ENCODE measurements at regions not wholly inside any gene's neighbourhood (a gene's known extent, or its start where the extent isn't known, plus 50 kb on each side); places are given as distances from the start of the nearest gene placed in this dataset.

DNA sequence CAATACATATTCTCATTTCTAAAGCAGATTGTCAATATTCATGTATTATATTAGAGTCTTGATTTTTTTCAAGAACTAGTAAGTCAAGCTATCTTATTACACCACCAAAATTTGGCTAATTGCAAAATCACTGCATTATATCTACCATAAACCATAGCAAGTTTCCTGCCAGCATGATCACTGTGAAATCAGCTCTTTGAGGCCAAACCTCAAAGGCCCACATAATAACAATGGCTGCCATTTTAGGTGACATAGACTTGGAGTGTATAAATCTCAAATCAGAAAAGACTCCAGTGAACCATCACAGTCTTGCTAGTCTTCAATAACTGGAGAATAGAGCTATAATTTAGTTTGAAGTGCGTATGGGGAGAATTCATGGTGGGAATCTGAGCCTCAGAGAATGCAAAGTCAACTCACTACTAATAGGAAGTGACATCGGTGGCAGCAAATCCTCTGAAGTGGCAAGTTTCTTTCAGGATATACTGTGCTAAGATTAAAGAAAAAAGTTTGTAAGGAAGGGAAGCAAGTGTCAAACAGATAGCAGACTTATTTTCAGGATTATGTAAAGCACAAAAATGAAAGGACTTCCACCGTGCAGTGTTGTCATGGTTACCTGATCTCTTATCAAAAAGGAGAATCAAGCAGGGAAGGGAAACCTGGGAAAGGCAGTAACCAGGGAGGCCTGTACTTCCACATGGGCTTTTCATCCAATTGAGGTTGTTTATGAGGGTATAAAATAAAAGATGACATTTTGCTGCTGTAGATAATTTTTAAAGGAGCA, 117.4 kb upstream of the FNDC3A start:
- Histone ChIP-seq H3K4me3 (ENCODE audit: low read depth in 1 of 2, low read length in 2 of 2) (no peak overlapping the region), H3K9ac (ENCODE audit: low read depth in 1 of 2, low read length in 2 of 2) (no peak overlapping the region), H3K4me1 (ENCODE audit: control insufficient read depth in 1 of 2, insufficient read depth in 2 of 2, low read length in 2 of 2) (peaks cover 0 to 21% of the 10 kb centered on the region in 2 donors), H3K9me3 (ENCODE audit: control insufficient read depth in 1 of 2, low read length in 2 of 2) (no peaks in the 10 kb centered on the region), H3K36me3 (ENCODE audit: control insufficient read depth in 1 of 2, insufficient read depth in 2 of 2, low read length in 2 of 2) (no peaks in the 10 kb centered on the region), H3K27me3 (ENCODE audit: control insufficient read depth in 1 of 2, insufficient read depth in 2 of 2, low read length in 2 of 2) (no peaks in the 10 kb centered on the region), H3K27ac (ENCODE audit: low read depth, low read length) (no peak overlapping the region)

DNA sequence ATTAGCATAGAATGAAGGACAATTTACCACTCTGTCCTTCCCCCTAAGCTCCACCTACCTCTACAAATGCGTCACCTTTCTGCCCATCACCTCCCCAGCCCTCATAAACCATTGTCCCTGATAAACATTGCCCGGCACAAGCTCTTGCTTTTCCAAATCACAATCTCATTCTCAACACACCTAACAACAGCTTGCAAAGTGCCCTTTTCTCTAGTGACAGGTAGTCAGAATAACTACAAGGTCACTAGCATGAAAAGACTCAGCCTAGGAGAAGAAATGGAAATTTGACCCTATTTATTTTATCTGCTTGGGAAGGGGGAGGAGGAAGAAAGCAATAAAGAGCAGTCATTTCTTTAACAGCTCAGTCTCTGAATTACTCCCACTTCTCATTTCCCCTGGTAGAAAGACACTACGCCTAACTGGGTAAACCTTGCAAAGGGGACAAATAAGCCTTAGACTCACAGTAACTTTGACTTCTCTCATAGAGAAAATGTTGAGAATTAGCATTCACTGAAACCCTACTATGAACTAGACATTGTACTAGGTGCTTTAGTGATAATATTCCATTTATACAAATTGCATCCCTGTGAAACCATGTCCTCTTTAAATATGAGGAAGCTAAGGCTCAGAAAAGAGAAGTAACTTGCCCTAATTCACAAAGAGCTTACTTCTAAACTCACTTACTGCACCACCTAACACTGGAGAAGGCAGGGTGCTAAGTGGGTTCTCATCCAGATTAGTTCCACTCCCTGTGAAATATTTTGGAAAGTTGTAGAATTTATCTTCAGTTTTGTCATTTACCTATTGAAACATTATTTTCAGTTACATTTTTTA, 116.2 kb upstream of the FNDC3A start:
- Histone ChIP-seq H3K36me3 (ENCODE audit: control insufficient read depth in 1 of 2, insufficient read depth in 2 of 2, low read length in 2 of 2) (no peaks in the 10 kb centered on the region), H3K27me3 (ENCODE audit: control insufficient read depth in 1 of 2, insufficient read depth in 2 of 2, low read length in 2 of 2) (no peaks in the 10 kb centered on the region), H3K27ac (ENCODE audit: low read depth, low read length) (no peak overlapping the region), H3K9me3 (ENCODE audit: control insufficient read depth in 1 of 2, low read length in 2 of 2) (no peaks in the 10 kb centered on the region), H3K9ac (ENCODE audit: low read depth in 1 of 2, low read length in 2 of 2) (no peak overlapping the region), H3K4me3 (ENCODE audit: low read depth in 1 of 2, low read length in 2 of 2) (peak overlapping the region in 1 of 2 donors; percentile 13), H3K4me1 (ENCODE audit: control insufficient read depth in 1 of 2, insufficient read depth in 2 of 2, low read length in 2 of 2) (peaks cover 0 to 21% of the 10 kb centered on the region in 2 donors)

DNA sequence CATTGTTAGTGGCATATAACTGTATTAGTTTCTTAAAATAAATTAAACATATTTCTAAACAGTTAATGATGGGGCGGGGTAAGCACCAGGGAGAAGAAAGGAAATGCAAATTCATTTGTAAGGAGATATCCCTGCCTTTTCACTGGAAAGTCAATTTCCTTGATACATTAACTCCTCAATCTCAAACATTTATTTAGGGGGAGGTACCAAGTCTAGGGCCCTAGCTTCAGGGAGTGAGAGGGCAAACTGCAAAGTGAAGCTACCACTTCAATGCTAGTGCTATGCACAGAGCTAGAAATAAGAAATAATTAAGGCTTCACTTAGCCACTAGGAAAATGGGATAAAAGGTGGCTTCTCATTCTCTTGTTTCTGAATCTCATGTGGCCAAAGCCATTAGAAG, 115.3 kb upstream of the FNDC3A start:
- no peaks in the 10 kb centered on the region for H3K36me3 ChIP-seq (ENCODE audit: control insufficient read depth in 1 of 2, insufficient read depth in 2 of 2, low read length in 2 of 2)
- no peaks in the 10 kb centered on the region for H3K9me3 ChIP-seq (ENCODE audit: control insufficient read depth in 1 of 2, low read length in 2 of 2)
- no peak overlapping the region for H3K4me3 ChIP-seq (ENCODE audit: low read depth in 1 of 2, low read length in 2 of 2)
- H3K9ac ChIP-seq (ENCODE audit: low read depth in 1 of 2, low read length in 2 of 2) = no peak overlapping the region
- no peaks in the 10 kb centered on the region for H3K27me3 ChIP-seq (ENCODE audit: control insufficient read depth in 1 of 2, insufficient read depth in 2 of 2, low read length in 2 of 2)
- no peak overlapping the region for H3K27ac ChIP-seq (ENCODE audit: low read depth, low read length)
- peaks cover 0 to 21% of the 10 kb centered on the region in 2 donors for H3K4me1 ChIP-seq (ENCODE audit: control insufficient read depth in 1 of 2, insufficient read depth in 2 of 2, low read length in 2 of 2)

DNA sequence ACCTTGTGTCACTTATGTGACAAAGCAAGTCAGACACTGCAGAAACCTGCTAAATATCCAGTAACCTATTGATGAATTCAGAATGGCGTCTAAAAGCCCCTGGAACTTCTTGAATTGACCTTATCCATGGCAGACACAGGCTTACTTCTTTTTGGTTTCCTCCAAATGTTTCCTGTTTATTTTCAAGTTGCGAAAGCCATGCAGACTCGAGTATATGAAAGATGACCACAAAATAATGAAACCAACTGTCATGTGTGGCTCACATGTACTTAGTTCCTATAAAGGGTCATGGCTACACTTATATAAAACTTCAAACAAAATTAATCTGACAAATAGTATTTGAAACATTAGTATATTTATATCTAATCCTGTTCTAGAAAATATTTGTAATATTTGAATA, 113.1 kb upstream of the FNDC3A start:
- Histone ChIP-seq H3K36me3 (ENCODE audit: control insufficient read depth in 1 of 2, insufficient read depth in 2 of 2, low read length in 2 of 2) (no peaks in the 10 kb centered on the region), H3K27ac (ENCODE audit: low read depth, low read length) (no peak overlapping the region), H3K4me3 (ENCODE audit: low read depth in 1 of 2, low read length in 2 of 2) (no peak overlapping the region), H3K4me1 (ENCODE audit: control insufficient read depth in 1 of 2, insufficient read depth in 2 of 2, low read length in 2 of 2) (peaks cover 0 to 18% of the 10 kb centered on the region in 2 donors), H3K9ac (ENCODE audit: low read depth in 1 of 2, low read length in 2 of 2) (no peak overlapping the region), H3K27me3 (ENCODE audit: control insufficient read depth in 1 of 2, insufficient read depth in 2 of 2, low read length in 2 of 2) (no peaks in the 10 kb centered on the region), H3K9me3 (ENCODE audit: control insufficient read depth in 1 of 2, low read length in 2 of 2) (no peaks in the 10 kb centered on the region)

DNA sequence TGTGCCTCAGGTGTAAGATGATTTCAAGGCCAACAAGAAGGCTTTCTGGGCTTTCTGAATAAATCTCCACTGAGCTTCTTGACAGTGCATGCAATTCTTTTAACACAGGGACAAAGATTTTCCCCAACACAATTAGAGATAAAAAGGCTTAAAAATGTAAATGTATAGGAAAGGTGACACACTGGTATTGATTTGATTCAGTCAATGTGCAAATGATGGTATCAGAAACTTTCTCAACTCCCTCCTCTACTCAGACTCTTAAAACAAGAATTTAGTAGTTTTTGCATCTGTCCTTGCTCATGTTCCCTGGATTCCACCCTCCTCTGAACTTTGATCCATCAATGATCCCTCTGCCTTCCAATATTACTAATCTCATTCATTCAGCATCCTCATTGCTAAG, 111.6 kb upstream of the FNDC3A start:
- Histone ChIP-seq H3K27me3 (ENCODE audit: control insufficient read depth in 1 of 2, insufficient read depth in 2 of 2, low read length in 2 of 2) (no peaks in the 10 kb centered on the region), H3K9ac (ENCODE audit: low read depth in 1 of 2, low read length in 2 of 2) (no peak overlapping the region), H3K36me3 (ENCODE audit: control insufficient read depth in 1 of 2, insufficient read depth in 2 of 2, low read length in 2 of 2) (no peaks in the 10 kb centered on the region), H3K4me1 (ENCODE audit: control insufficient read depth in 1 of 2, insufficient read depth in 2 of 2, low read length in 2 of 2) (peaks cover 0 to 7% of the 10 kb centered on the region in 2 donors), H3K9me3 (ENCODE audit: control insufficient read depth in 1 of 2, low read length in 2 of 2) (no peaks in the 10 kb centered on the region), H3K27ac (ENCODE audit: low read depth, low read length) (no peak overlapping the region), H3K4me3 (ENCODE audit: low read depth in 1 of 2, low read length in 2 of 2) (no peak overlapping the region)

DNA sequence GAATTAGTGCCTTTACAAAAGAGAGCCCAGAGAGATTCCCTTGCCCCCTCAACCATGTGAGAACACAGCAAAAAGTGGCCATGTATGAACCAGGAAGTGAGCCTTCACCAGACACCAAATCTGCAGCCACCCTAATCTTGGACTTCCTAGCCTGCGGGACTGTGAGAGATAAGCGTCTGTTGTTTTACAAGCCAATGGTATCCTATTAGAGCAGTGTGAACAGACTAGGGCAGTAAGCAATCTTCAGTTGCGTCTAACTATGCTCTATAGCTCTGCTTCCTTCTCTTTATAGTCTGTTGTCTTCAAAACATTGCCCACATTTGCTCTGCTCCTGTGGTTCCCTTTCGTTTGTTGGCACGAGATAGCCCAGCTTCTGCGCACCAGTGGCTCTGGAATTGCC, 109.5 kb upstream of the FNDC3A start:
- Histone ChIP-seq H3K36me3 (ENCODE audit: control insufficient read depth in 1 of 2, insufficient read depth in 2 of 2, low read length in 2 of 2) (no peaks in the 10 kb centered on the region), H3K9me3 (ENCODE audit: control insufficient read depth in 1 of 2, low read length in 2 of 2) (no peaks in the 10 kb centered on the region), H3K27me3 (ENCODE audit: control insufficient read depth in 1 of 2, insufficient read depth in 2 of 2, low read length in 2 of 2) (no peaks in the 10 kb centered on the region), H3K4me1 (ENCODE audit: control insufficient read depth in 1 of 2, insufficient read depth in 2 of 2, low read length in 2 of 2) (no peaks in the 10 kb centered on the region), H3K9ac (ENCODE audit: low read depth in 1 of 2, low read length in 2 of 2) (no peak overlapping the region), H3K27ac (ENCODE audit: low read depth, low read length) (no peak overlapping the region), H3K4me3 (ENCODE audit: low read depth in 1 of 2, low read length in 2 of 2) (no peak overlapping the region)

DNA sequence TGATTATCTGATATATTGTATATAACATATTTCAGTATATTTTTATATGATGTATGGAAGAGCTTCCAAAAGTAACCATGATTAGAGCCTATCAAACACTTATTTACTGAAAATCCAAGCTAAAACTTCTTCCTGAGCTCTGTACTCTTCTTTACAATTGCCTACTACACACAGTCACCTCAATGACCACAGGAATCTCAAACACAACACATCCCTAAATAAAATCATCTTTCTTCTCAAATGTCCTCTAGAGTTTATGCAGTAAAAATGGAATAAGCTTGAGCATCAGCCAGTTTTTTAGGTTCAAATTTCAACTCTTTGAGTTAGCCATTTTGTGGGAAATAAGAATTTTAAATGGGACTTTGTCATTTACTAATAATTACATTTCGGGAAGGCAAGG, 102.6 kb upstream of the FNDC3A start:
- no peaks in the 10 kb centered on the region for H3K9me3 ChIP-seq (ENCODE audit: control insufficient read depth in 1 of 2, low read length in 2 of 2)
- no peak overlapping the region for H3K9ac ChIP-seq (ENCODE audit: low read depth in 1 of 2, low read length in 2 of 2)
- H3K4me1 ChIP-seq (ENCODE audit: control insufficient read depth in 1 of 2, insufficient read depth in 2 of 2, low read length in 2 of 2) = peaks cover 0 to 7% of the 10 kb centered on the region in 2 donors
- H3K36me3 ChIP-seq (ENCODE audit: control insufficient read depth in 1 of 2, insufficient read depth in 2 of 2, low read length in 2 of 2) = no peaks in the 10 kb centered on the region
- H3K27ac ChIP-seq (ENCODE audit: low read depth, low read length) = no peak overlapping the region
- peaks cover 3 to 10% of the 10 kb centered on the region in 2 donors for H3K27me3 ChIP-seq (ENCODE audit: control insufficient read depth in 1 of 2, insufficient read depth in 2 of 2, low read length in 2 of 2)
- no peak overlapping the region for H3K4me3 ChIP-seq (ENCODE audit: low read depth in 1 of 2, low read length in 2 of 2)

DNA sequence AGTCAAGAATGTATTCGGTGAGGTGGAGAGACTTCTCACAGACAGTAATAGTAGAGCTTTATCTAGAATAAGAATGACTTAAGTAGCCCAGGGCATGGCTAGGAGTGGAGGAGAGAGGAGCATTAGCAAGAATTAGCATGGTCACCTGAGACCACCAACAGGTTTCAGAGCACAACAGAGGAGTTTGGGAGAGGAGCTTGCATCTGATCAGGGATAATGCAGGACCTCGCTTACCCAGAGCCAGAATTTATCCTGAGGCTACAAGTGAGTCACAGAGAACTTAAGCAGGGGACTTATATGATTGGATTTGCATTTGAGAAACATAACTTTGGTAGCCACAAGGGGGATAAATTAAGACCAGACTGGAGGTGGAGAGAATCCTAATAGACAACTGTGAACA, 102.1 kb upstream of the FNDC3A start:
- Histone ChIP-seq H3K4me3 (ENCODE audit: low read depth in 1 of 2, low read length in 2 of 2) (no peak overlapping the region), H3K9me3 (ENCODE audit: control insufficient read depth in 1 of 2, low read length in 2 of 2) (no peaks in the 10 kb centered on the region), H3K36me3 (ENCODE audit: control insufficient read depth in 1 of 2, insufficient read depth in 2 of 2, low read length in 2 of 2) (no peaks in the 10 kb centered on the region), H3K27ac (ENCODE audit: low read depth, low read length) (no peak overlapping the region), H3K4me1 (ENCODE audit: control insufficient read depth in 1 of 2, insufficient read depth in 2 of 2, low read length in 2 of 2) (peaks cover 0 to 7% of the 10 kb centered on the region in 2 donors), H3K9ac (ENCODE audit: low read depth in 1 of 2, low read length in 2 of 2) (no peak overlapping the region), H3K27me3 (ENCODE audit: control insufficient read depth in 1 of 2, insufficient read depth in 2 of 2, low read length in 2 of 2) (peaks cover 3 to 10% of the 10 kb centered on the region in 2 donors)

DNA sequence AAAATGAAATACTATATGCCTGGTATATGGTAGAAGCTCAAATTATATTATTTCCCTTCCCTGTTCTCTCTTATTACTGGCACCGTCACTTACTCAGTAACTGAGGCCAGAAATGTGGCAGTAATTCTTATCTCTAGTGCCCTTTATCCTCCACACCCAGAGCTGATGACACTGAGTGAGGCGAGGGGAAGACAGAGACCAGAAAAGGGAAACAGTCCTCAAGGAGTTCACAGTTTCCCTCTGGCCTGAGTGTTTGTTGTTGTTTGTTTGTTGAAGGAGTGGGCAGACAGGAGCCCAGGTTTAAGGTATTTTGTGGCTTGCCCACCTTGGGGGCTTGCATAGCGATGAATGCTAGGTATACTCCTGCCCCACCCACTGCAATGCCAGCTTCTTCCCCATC, 101.5 kb upstream of the FNDC3A start:
- Histone ChIP-seq H3K4me1 (ENCODE audit: control insufficient read depth in 1 of 2, insufficient read depth in 2 of 2, low read length in 2 of 2) (peaks cover 0 to 7% of the 10 kb centered on the region in 2 donors), H3K9ac (ENCODE audit: low read depth in 1 of 2, low read length in 2 of 2) (no peak overlapping the region), H3K27ac (ENCODE audit: low read depth, low read length) (no peak overlapping the region), H3K36me3 (ENCODE audit: control insufficient read depth in 1 of 2, insufficient read depth in 2 of 2, low read length in 2 of 2) (no peaks in the 10 kb centered on the region), H3K9me3 (ENCODE audit: control insufficient read depth in 1 of 2, low read length in 2 of 2) (no peaks in the 10 kb centered on the region), H3K4me3 (ENCODE audit: low read depth in 1 of 2, low read length in 2 of 2) (no peak overlapping the region), H3K27me3 (ENCODE audit: control insufficient read depth in 1 of 2, insufficient read depth in 2 of 2, low read length in 2 of 2) (peaks cover 3 to 10% of the 10 kb centered on the region in 2 donors)

DNA sequence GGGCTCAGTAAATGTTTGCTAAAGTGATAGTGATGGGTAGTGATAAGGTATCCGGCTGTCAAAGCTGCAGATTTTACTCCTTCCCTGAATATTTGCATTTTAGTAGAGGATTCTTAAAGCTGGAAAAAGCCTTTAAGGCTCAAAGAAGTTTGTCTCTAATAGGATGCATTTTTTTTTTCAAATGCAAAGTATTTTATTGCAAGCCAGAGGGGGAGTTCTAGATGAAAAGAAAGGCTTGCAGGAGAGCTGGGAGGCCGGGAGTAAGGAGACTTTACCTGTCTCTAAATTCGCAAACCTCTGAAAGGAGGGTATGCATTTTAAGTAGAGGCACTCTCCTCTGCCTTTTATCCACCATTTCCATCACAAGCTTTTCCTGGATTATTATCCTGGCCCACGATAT, 100.7 kb upstream of the FNDC3A start:
- Histone ChIP-seq H3K9me3 (ENCODE audit: control insufficient read depth in 1 of 2, low read length in 2 of 2) (no peaks in the 10 kb centered on the region), H3K9ac (ENCODE audit: low read depth in 1 of 2, low read length in 2 of 2) (no peak overlapping the region), H3K27ac (ENCODE audit: low read depth, low read length) (no peak overlapping the region), H3K27me3 (ENCODE audit: control insufficient read depth in 1 of 2, insufficient read depth in 2 of 2, low read length in 2 of 2) (peaks cover 3 to 10% of the 10 kb centered on the region in 2 donors), H3K36me3 (ENCODE audit: control insufficient read depth in 1 of 2, insufficient read depth in 2 of 2, low read length in 2 of 2) (no peaks in the 10 kb centered on the region), H3K4me3 (ENCODE audit: low read depth in 1 of 2, low read length in 2 of 2) (no peak overlapping the region), H3K4me1 (ENCODE audit: control insufficient read depth in 1 of 2, insufficient read depth in 2 of 2, low read length in 2 of 2) (peaks cover 0 to 7% of the 10 kb centered on the region in 2 donors)

All from duodenal mucosa (tissue), 2 donors.